GM21367 (cell line): ENCODE measurements at regions not wholly inside any gene's neighbourhood (a gene's known extent, or its start where the extent isn't known, plus 50 kb on each side); places are given as distances from the start of the nearest gene placed in this dataset.

Experiments
- ATAC-seq: cut with Tn5 transposase; IDR thresholded peaks from one replicate; pipeline ENCODE4 v1.9.1; 2021; ENCODE audit not compliant: unreplicated experiment

DNA sequence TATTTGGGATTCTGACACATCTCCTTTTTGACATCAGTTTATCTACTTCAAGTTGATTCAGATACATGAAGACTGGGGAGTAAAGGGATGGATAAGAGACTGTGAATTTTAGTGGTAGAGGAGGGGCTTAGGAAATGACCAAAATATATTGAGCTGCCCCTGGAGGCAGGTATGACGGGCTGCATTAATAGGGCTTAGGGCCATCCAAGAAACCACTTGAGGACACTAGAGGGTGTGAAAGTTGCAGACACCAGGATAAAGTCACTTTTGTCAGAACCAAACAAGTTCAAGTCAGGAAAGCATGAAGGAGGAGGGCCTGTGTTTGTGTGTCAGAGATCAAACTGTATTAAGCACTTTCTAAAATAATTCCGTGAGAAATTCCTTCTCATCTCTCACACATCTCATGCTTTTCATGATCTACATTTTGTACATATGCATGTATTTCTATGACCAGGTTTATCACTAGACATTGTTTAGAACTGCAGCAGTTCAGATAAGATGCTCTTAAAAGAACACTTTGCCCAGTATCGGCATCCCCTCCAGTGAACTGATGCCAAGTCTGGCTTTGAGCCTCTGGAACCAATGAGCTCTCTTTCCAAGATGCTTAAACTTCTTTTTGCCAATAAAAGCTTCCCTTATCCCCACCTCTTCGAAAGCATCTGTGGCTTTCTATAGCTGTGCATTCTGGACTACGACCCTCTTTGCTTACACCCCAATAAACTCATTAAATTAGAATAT lies 136.9 kb downstream of the SLC38A1 start:
- no peak for ATAC-seq

DNA sequence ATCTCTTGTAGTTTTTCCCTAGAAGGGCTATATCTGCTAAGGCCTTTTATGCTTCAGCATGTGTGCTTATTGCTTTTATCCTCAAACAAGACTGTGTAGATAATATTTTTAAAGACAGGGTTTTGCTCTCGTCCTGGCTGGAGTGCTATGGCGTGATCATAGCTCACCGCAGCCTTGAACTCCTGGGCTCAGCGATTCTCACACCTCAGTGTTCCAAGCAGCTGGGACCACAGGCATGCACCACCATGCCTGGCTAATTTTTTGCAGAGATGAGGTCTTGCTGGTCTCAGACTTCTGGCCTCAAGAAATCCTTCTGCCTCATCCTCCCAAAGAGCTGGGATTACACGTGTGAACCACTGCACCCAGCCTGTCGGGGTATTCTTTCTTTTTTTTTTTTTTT lies 137.3 kb upstream of the SCAF11 start:
- no peak for ATAC-seq

DNA sequence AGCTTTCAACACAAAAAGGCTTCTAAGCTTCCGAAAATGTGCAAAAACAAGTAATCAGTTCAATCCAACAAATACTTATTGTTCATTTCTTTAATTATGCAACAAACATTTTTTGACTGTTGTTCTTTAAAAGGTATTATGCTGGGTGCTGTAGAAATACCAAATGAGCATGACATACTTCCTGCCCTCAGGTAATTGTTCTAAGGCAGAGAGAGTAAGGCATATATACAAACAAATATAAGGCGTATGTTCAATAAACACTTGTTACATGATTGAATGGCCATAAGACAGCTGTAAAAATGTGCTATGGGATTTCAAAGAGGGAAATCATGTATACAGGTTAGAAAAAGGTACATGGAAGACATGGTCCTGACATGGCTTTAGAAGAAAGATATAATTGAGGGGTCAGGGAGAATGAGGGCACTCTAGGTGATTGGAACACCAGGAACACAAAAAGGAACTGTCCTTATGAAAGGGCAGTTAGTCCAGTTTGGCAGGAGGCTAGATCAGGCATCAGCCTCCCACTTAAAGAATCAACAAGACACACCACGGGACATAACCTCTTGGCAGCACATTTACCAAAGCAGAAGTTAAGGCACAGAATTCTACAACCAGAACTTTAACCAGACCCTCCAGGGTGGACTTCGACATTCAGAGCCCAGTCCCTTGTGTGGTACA lies 135.8 kb upstream of the SCAF11 start:
- ATAC-seq = no peak

DNA sequence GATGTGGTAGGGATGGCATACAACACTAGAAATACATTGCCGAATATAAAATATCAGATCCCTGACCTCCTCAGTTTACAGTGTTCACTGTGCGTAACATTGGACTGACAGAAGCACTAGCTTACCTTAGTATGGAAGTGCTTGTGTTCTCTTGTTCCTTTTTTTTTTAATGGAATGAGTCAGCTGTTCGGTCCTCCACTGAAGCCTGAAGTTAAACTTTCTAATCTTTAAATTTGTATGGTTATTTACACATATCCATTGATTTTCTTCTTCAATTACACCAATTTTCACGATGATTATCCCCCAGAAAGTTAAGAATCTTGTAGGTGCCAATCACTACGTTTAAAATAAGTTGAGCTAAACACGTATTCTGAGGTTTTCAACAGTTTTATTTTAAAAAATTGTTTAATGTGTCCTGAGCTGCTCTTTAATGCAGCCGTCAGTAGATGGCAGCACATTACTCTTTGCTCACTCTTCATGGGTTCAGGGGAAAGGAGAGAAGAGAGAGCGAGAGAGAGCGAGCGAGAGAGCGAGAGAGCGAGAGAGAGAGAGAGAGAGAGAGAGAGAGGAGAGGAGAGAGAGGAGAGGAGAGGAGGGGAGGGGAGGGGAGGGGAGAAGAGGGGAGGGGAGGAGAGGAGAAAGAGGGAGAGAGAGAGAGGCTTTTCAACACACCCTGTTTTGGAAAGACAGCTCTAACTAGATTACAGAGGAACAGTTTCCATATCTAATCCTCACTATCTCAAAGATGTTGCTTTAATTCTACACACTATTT lies 134.7 kb upstream of the SCAF11 start:
- ATAC-seq = peak; percentile 57

DNA sequence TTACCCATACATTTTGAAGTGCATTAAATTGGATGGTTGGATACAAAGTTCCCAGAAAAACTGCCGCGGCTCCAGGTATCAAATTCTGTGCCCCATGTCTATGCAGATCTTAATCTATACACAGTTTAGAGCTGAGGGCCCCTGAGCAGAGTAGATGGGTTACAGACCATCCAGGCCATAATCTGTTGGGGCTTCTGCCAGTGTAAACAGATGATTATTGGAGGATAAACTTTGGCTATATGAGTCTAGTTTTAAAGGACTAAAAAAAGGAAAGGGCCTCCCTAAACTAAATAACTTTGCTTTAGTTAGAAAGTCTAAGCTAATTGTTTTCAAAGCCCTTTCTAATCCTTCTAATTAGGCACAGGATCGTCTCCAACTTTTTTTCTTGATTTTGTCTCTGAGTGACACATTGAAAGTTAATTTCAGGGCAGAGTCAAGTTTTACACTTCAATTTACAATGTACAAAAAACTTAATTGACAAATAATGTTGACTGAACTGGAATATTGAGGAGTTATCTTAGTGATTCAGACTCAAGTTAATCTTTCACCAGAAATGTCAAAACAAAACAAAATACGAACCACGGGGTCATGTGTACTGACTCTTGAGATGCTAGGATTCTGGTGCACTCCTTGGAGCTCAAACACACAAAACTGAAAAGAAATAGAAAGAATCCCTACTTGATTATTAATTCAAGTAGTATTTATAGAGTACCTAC lies 133.9 kb upstream of the SCAF11 start:
- ATAC-seq = no peak

DNA sequence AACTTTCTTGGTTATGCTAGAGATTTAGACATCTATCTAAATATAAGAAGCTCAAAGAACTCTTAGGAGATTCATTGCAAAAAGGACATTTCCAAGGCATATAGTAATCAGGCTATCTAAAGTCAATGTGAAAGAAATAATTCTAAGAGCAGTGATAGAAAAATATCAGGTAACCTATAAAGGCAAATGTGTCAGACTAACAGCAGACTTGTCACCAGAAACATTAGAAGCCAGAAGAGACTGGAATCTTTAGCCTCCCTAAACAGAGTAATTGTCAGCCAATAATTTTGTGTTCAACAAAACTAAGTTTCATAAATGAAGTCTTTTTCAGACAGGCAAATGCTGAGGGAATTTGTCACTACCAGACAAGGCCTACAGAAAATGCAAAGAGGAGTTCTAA lies 122.0 kb upstream of the SCAF11 start:
- ATAC-seq = no peak

DNA sequence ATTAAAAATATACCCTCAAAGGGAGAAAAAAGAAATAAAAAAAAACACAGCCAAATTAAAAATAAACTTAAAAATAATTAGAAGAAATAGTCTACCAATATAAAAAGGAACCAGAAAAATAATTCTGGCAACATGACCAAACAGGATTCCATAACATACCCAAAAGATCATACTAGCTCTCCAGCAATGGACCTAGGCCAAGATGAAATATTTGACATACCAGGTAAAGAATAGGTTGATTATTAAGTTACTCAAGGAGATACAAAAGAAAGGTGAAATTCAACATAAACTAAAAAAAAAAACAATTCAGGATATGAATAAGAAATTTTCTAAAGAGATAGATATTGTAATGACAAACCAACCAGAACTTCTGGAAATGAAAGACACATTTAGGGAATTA lies 121.3 kb upstream of the SCAF11 start:
- no peak for ATAC-seq

DNA sequence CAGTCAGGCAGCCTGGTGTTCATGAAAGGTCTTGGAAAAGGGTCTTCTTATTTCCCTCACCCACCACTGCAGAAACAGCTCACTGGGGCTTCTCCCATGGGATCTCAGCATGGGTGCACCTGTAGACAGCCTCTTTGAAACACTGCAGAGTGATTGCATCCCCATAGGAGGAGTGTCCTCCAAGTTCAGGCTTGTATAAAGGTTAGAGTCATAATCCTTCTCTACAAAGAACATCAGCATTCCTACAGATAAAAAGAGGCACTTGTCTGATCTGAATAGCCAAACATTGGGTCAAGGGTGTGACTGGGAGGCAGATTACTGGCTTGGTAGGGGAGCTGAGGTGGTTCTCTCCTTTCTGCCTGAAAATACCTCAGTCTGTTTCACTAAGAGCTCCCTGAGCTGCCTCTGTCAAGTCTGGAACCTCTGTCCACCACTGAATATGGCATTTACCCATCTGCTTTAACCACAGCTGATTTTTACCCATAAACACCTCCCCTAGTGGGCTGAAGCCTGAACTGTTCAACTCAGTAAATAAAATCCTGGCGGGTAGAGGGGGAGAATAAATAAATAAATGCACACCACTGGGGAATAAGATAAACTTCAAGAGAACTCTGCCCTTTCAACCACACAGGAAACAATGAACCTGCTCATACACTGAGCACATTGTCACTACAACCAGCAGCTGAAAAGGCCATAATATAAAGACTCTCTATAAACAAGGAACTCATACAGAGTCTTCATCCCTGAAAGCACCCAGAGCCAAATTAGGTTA lies 120.7 kb upstream of the SCAF11 start:
- no peak for ATAC-seq

DNA sequence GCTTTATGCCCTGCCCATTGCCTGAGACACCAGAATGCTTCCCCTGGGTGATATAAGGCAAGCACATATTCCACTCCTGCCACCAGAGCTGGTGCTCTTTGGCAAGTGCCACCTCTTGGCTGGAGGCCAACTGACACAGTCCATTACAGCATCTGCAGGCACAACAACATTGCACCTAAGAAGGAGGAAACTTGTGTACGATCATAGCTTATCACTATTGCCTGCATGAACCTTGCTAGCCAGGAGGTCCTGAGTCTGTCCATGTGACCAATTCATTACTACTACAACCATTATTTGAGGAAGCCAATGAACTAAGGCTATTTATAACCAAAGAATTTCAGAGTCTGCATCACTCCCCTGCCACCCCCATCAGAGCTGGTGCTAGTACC lies 119.8 kb upstream of the SCAF11 start:
- ATAC-seq = no peak

DNA sequence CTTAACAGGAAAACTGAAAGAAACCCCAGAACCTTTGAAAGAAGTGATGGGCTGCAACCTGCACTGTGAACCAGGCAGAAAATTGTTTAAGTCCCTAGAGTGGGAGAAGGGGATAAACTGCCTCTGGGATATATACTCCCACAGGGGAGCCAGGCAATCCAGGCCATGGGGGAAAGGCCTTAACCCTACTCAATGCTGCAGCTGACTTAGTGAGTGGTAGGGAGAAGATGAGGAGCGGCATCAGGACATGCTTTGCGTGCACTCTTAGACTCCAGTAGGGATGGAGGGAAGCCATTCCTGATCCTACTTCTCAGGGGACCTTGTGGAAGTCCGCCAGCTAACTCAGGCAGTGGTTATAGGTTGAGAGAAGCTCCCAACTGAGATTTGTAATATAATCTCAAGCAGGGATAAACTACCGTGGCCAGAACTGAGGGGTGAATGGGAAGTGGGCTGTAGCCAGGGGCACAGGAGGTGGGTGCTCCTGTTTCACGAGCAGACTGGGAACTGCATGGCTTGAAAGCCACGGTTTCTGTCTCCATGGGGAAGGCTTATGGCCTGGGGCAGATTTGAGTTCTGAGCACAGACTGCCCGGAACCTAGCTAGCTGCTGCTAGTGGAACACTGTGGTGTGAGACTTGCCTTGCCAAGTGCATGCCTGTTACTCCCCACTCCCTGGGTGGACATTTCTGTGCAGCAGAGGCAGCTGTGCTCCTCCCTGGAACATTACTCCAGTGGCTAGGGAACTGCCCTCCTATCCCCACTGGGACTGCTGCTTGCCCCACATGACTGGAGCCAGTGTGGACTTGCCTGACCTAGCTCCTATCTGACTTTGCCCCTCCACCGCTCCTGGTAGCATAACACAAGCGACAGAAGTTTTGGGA lies 119.2 kb upstream of the SCAF11 start:
- ATAC-seq = no peak

DNA sequence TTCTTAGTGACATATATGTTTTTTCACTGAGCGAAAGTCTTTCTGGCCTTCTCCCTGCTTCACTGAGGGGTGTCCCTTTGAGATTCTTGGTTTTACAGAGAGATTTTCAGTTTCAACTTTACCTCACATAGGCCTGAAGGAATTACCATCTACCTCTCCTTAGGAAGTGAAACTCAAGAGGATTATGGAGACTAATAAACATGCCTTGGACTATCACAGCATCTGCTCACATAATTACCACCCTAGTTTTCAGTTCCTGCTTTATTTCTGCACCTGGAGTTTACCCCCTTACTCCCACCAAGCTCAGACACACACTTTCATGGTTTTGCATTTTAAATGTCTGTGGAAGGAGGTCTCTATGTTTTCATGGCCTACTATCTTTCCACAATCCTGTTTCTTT lies 118.3 kb upstream of the SCAF11 start:
- ATAC-seq = peak; percentile 93

DNA sequence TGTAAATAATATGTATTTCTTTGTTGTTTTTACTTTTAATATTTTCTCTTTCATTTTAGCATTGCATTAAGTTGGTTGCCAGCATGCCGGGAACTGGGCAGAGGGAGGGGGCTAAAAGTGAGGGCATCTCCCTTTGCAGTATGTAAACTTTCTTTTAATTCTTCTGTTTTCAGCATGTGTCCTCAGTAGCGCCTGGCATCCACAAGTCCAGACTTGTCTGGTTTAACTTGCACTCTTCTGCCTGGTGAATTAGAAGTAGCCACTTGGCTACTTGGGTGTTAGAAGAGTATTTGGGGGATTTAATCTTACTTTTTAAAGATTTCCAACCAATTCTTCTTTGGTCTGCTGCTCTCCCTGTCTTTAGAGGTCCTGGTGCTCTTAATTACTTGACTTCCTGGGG lies 117.2 kb upstream of the SCAF11 start:
- ATAC-seq = no peak

DNA sequence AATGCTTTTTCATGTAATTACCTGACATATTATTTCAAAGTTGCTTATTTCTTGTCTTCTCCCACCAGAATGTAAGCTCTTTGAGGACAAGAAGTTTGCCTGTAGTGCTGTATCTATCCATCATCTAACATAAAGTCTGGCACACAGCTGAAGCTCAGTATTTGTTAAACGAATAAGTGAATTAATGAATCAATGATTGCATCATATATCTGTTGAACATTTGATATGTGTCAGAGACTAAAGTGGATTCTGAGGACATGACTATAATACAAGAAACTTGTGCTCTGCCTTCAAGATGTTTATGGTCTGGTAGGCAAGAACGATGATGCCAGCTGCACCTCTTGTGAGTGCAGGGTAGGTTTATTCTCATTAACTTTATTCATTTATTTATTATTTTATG lies 115.4 kb upstream of the SCAF11 start:
- ATAC-seq = no peak

DNA sequence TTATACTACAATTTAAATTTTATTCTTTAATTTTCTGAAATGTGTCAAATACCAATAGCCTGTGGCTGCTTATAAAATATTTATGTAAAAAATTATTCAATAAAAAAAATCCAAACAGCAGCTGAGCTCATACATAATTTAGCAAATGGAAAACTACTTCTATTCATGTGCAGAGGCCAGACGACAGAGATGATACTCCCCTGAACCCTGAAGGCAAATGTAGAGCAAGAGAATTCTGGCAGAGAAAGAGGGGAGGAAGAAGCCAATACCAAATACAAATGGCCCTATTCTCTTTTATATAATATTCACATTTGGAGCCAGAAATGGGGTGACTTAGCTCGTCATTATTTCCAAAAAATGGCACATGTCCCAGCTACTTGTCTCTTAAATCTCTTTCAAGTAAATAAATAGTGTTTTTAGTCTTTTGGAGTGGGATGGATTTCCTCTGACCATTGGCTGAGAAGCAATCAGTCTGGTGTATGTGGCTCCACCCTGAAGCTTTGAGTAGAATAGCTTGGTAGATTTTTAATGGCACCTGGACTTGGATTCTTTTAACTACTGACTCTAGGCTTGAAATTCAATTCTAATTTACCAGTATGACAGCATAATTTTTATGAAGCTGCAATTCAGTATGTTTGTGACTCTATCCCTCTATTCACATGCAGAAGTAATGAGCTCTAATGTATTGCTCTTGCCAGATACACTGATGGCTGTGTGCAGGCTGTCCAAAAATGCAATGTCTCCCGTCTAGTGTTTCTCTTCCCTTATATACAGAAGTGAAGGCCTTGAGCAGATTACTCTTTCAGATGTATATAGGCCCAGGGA lies 113.4 kb upstream of the SCAF11 start:
- no peak for ATAC-seq

DNA sequence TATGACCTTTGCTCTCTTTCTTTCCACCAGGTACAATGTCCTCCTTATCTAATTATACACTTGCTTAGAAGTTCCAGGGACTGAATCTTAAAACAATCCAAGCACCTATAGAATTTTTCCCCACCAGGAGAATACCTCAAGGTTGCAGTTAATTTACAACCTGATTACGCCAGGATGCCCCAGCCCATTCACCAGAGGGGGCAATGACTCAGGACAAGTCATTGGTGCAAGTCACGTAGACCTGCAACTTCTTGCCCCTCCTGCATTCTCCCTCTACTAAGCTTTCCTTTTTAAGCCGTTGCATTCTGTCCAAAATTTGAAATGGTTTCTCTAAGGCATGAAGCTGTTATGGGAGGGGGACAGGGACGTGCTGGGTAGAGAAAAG lies 111.1 kb upstream of the SCAF11 start:
- ATAC-seq = no peak

DNA sequence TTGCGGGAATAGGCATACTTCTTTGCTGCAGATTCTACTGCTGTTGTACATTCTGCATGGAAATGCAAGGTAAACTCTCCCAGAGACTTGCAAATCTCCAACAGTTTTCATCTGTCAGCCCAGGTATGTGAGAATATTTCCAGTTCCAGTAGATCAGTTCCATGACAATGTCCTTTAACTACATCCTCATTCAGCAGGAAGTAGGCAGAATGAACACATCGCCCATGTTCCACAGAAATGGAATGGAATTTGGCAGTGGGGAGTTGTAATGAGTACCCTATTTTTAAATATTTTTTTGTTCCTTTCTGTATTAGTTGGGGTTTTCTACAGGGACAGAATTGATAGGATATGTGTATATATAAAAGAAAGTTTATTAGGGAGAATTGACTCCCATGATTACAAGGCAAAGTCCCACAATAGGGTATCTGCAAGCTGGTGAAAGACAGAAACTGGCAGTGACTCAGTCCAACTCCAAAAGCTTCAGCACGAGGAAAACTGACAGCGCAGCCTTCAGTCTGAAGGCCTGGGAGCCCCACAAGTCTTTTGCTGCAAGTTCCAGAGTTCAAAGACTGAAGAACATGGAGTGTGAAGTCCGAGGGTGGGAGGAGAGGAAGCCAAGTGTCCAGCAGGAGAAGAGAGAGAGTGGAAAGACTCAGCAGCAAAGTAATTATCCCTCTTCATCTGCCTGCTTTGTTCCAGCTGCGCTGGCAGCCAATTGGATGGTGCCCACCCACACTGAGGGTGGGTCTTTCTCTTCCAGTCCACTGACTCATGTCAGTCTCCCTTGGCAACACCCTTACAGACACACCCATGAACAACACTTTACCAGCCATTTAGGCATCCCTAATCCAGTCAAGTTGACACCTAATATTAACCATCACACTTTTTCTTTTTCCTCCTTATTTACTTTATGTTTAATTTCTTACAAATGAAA lies 110.4 kb upstream of the SCAF11 start:
- no peak for ATAC-seq

DNA sequence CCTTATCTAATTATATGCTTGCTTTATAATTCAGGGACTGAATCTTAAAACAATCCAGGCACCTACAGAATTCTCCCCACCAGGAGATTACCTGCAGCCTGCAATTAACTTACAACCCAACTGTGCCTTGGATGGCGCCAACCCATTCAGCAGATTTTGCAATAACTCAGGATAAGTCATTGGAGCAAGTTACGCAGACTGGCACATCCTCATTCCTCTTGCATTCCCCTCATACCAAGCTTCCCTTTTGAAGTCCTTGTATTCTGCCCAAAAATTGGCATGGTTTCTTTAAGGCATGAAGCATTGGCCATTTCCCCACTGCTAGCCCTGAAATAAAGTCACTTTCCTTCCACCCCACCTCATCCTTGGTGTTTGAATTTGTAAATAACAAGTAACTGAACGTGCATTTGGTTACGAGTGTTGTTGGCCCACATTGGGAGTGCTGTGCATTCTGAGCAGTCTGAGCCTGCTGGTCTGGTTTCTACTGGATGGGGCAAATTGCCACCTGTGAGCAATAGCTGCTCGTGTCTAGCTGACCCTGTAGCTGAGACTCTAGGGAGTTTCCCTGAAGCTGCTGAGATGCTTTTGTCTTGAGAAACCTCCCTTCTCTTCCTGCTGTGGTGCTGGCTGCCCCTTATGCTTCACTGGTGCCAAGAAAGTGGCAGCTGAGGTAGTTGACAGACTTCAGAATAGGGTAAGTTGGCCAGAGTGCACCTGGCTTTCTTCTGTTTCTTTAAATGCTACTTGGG lies 99.2 kb upstream of the SCAF11 start:
- no peak for ATAC-seq
